ENCODE measurements at regions not wholly inside any gene's neighbourhood (a gene's known extent, or its start where the extent isn't known, plus 50 kb on each side); places are given as distances from the start of the nearest gene placed in this dataset.

- H3K36me3 ChIP-seq (replicated peaks in 1 of 2): no peaks in the 10 kb centered on the region
- H3K27ac ChIP-seq: no peak overlapping the region
- intact Hi-C loops (cut with DNase I): no loop called here
- no peaks in the 10 kb centered on the region for H3K4me1 ChIP-seq (replicated peaks in 1 of 2)
- TF ChIP-seq POLR2A (IDR thresholded peaks at IDR 0.05): no peak
- TF ChIP-seq, protein P1, sequence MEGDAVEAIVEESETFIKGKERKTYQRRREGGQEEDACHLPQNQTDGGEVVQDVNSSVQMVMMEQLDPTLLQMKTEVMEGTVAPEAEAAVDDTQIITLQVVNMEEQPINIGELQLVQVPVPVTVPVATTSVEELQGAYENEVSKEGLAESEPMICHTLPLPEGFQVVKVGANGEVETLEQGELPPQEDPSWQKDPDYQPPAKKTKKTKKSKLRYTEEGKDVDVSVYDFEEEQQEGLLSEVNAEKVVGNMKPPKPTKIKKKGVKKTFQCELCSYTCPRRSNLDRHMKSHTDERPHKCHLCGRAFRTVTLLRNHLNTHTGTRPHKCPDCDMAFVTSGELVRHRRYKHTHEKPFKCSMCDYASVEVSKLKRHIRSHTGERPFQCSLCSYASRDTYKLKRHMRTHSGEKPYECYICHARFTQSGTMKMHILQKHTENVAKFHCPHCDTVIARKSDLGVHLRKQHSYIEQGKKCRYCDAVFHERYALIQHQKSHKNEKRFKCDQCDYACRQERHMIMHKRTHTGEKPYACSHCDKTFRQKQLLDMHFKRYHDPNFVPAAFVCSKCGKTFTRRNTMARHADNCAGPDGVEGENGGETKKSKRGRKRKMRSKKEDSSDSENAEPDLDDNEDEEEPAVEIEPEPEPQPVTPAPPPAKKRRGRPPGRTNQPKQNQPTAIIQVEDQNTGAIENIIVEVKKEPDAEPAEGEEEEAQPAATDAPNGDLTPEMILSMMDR (IDR thresholded peaks at IDR 0.05): no peak
- H3K9me3 ChIP-seq (replicated peaks in 1 of 3): no peaks in the 10 kb centered on the region
- H3K4me3 ChIP-seq: no peak overlapping the region
- WGBS, 4 donors: 71 to 86% (median 76%) methylated on average over 2 of the region's 2 CpGs
- no peak for DNase-seq
- no peaks in the 10 kb centered on the region for H3K27me3 ChIP-seq
Measured at GRCh38 chr1:116259663-116260062, 113.4 kb upstream of the ATP1A1 start.

DNA sequence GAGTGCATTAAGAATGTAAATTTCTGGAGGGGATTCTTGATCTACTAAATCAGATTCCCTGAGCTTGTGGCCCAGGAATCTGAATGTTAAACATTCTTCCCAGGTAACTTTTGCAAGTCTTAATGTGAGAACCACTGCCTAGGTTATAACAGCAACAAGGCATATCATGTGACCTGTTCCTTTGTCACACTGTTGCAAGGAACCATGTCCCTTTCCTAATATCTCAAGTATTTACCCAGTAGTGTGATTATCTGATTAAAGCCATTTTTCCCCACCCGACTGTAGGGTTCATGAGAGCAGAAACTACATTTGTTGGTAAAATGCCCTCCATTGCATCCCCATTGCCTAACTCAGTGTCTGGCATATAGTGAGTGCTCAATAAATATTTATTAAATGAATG, 112.9 kb upstream of the ATP1A1 start:
- DNase-seq: no peak
- intact Hi-C loops (cut with DNase I): no loop called here

DNA sequence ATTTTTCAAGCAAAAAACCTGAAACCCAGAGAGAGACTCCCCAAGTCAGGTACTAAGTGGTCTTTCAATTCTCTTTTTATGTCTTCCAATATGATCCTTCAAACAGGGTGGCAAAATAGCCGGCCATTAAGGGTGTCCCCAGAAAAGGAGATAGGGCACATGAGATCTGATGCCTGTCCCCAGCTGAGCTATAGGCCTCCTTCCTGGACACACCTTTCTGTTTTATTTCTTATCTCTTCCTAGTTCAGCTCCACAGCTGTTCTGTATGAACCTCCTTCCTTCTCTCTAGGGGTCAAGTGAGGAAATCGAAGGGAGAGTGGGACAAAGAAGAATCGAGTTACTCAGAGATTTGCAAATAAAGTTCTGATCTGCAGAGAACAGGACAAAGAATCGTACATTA, 112.4 kb upstream of the ATP1A1 start:
- no peak overlapping the region for H3K27ac ChIP-seq
- no peaks in the 10 kb centered on the region for H3K9me3 ChIP-seq (replicated peaks in 1 of 3)
- H3K27me3 ChIP-seq: no peaks in the 10 kb centered on the region
- no peaks in the 10 kb centered on the region for H3K4me1 ChIP-seq (replicated peaks in 1 of 2)
- no peak for DNase-seq
- H3K36me3 ChIP-seq (replicated peaks in 1 of 2): no peaks in the 10 kb centered on the region
- intact Hi-C loops (cut with DNase I): no loop called here
- no peak overlapping the region for H3K4me3 ChIP-seq
- WGBS, 4 donors: 73 to 86% (median 78%) methylated on average over 4 of the region's 4 CpGs
- TF ChIP-seq, protein P1 (IDR thresholded peaks at IDR 0.05): no peak
- TF ChIP-seq POLR2A (IDR thresholded peaks at IDR 0.05): no peak

More for the DNA sequence above, 112.9 kb upstream of the ATP1A1 start:
- Histone ChIP-seq H3K9me3 (replicated peaks in 1 of 3) (no peaks in the 10 kb centered on the region), H3K4me1 (replicated peaks in 1 of 2) (no peaks in the 10 kb centered on the region), H3K4me3 (no peak overlapping the region), H3K27me3 (no peaks in the 10 kb centered on the region), H3K27ac (no peak overlapping the region), H3K36me3 (replicated peaks in 1 of 2) (no peaks in the 10 kb centered on the region)
- TF ChIP-seq, protein P1 (IDR thresholded peaks at IDR 0.05): no peak
- no peak for TF ChIP-seq POLR2A (IDR thresholded peaks at IDR 0.05)
- 87 to 100% (median 89%) methylated on average over 1 of the region's 1 CpG for WGBS, 4 donors

- TF ChIP-seq POLR2A (IDR thresholded peaks at IDR 0.05): no peak
- TF ChIP-seq, protein P1 (IDR thresholded peaks at IDR 0.05): no peak
- Histone ChIP-seq H3K36me3 (replicated peaks in 1 of 2) (no peaks in the 10 kb centered on the region), H3K27ac (no peak overlapping the region), H3K4me1 (replicated peaks in 1 of 2) (no peaks in the 10 kb centered on the region), H3K27me3 (no peaks in the 10 kb centered on the region), H3K9me3 (replicated peaks in 1 of 3) (no peaks in the 10 kb centered on the region), H3K4me3 (no peak overlapping the region)
- 72 to 75% (median 74%) methylated on average over 7 of the region's 7 CpGs for WGBS, 4 donors
- intact Hi-C loops (cut with DNase I): no loop called here
- no peak for DNase-seq
Measured at GRCh38 chr1:116261227-116261626, 111.8 kb upstream of the ATP1A1 start.
